WI38 (cell line): ENCODE measurements at regions not wholly inside any gene's neighbourhood (a gene's known extent, or its start where the extent isn't known, plus 50 kb on each side); places are given as distances from the start of the nearest gene placed in this dataset.

ENCODE experiments used
- H3K4me3 ChIP-seq: 2 replicates; pipeline ENCODE4 v1.5.1; 2011; ENCODE audit warnings: low read depth, mild to moderate bottlenecking, control low read depth, low read length
- TF ChIP-seq, protein P1 (sequence below): IDR thresholded peaks from 2 replicates; pipeline ENCODE4 v1.5.1; 2012; ENCODE audit warnings: low read depth, mild to moderate bottlenecking, control low read depth, low read length

DNA sequence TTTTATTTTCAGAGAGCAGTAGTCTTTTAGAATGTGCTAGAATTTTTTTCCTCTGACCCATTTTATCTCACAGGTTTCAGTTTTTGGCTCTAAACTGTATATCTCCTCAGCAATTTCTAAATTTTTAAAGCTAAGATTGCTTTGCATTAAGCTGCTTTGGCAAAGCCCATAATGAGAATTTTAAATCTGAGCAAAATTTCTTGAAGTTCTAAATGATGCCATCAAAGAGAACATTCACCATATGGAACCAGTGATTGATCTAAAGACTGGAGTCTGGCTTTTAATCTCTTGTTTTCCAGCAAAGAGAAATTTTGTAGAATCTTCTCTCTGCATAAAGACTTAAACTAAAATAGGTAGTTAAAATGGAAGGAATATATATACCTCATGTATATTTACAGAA is 313.6 kb downstream of the TBC1D32 start:
- TF ChIP-seq, protein P1, sequence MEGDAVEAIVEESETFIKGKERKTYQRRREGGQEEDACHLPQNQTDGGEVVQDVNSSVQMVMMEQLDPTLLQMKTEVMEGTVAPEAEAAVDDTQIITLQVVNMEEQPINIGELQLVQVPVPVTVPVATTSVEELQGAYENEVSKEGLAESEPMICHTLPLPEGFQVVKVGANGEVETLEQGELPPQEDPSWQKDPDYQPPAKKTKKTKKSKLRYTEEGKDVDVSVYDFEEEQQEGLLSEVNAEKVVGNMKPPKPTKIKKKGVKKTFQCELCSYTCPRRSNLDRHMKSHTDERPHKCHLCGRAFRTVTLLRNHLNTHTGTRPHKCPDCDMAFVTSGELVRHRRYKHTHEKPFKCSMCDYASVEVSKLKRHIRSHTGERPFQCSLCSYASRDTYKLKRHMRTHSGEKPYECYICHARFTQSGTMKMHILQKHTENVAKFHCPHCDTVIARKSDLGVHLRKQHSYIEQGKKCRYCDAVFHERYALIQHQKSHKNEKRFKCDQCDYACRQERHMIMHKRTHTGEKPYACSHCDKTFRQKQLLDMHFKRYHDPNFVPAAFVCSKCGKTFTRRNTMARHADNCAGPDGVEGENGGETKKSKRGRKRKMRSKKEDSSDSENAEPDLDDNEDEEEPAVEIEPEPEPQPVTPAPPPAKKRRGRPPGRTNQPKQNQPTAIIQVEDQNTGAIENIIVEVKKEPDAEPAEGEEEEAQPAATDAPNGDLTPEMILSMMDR = no peak
- no peak overlapping the region for H3K4me3 ChIP-seq

DNA sequence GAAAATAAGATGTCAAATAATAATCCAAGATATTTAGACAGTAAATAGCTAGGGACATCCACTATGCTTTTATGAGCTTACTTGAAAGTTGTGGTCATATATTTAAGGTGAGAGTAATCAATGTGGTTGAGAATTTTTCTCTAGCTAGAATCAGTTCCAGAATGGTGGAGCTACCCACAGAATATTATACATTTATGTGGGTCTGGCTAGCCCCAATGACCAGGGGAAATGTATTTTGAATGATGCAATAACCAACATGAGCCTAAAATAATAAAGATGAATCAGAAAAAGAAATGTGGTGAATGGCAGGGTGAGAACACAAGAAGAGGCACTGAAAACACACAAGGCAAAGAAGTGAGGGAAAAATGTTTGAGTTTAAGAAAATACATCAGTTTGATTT is 325.7 kb downstream of the TBC1D32 start:
- TF ChIP-seq, protein P1 = no peak
- H3K4me3 ChIP-seq = no peak overlapping the region

DNA sequence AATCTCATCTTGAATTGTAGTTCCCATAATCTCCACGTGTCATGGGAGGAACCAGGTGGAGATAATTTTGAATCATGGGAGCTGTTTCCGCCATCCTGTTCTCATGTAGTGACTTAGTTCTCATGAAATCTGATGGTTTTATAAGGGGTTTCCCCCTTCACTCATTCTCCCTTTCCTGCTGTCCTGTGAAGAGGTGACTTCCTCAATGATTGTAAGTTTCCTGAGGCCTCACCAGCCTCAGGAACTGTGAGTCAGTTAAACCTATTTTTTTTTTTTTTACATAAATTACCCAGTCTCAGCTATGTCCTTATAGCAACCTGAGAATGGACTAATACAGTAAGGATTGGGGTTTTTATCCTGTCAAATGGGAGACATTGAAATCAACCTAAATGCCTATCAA is 328.3 kb downstream of the TBC1D32 start:
- TF ChIP-seq, protein P1 = no peak
- H3K4me3 ChIP-seq = no peak overlapping the region

DNA sequence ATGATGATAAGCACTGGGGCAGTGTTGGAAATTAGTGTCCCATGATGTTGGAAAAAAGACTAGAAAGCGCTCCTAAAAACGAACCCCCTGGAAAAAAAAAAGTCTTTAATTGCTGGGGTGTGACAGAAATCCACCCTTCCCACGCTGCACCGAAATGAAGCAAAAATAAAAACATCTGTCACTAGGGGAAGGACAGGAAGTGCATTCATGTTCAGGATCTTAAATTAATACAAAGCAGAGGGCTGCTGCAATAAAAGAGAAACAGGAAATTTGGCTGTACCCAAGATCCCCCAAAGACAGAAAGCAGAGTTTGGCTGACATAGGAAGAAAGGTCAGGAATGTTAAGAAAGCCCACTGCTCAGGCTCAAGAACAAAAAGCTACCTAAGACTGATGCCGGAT is 333.9 kb downstream of the TBC1D32 start:
- H3K4me3 ChIP-seq = no peak overlapping the region

DNA sequence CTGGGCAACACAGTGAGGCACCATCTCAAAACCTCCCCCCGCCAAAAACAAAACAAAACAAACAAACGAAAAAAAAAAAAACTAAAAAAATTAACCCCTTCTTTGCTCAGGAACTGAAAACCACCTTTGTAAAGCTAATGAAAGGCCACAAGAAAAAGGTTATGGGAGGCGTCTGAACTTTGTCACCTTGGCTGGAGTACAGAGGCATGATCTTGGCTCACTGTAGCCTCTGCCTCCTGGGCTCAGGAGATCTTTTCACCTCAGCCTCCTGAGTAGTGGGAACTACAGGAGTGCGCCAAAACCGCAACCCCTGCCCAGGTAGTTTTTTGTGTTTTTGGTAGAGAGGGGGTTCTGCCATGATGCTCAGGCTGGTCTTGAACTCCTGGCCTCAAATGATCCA is 337.9 kb downstream of the TBC1D32 start:
- TF ChIP-seq, protein P1 = no peak
- no peak overlapping the region for H3K4me3 ChIP-seq

More for the DNA sequence above, 333.9 kb downstream of the TBC1D32 start:
- TF ChIP-seq, protein P1 = no peak

DNA sequence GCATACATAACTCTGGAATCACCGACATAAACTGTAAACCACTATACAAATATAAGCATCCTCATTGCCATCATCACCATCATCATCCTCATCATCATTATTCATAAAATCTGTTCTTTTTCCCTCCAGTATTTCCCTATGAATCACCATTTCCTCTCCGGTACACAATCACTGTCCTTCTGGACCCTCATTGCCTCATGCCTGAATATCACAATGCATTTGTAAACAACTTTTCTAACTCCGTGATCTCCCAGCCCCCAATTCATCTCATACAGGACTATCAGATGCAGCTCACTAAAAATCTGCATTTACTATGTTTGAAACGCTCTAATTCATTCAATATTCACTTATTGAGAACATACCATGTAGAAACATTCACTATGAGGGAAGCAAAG is 339.7 kb downstream of the TBC1D32 start:
- no peak overlapping the region for H3K4me3 ChIP-seq
- TF ChIP-seq, protein P1 = no peak

DNA sequence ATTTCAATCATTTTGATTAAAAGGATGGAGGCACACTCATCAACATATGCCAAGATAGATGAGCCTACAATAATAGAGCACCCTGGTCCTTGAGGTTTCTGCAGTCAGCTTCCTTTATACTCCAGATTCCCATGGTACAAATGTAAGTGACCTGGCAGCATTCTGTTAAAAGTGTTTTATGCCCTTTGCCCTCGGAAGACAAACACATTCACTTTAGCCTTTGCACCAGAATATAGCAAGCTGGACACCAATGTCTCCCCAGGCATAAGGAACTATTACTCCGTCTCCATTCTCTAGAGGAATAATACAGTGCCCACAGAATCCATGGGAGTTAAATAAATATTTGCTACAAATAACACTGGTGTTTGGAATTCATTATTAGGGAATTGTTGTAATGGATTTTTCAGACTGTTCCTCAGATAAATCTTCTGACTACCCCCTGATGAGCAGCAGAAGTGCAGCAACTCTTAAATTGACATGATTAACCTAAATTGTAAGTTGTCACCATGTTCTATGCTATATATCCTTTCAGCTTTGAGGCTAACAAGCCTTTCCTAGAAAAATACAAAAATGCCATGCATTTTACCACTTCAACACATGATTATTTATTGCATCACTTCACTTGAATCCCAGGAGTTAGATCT is 340.2 kb downstream of the TBC1D32 start:
- no peak overlapping the region for H3K4me3 ChIP-seq
- TF ChIP-seq, protein P1 = no peak
